Loucy (cell line): ENCODE measurements at regions not wholly inside any gene's neighbourhood (a gene's known extent, or its start where the extent isn't known, plus 50 kb on each side); places are given as distances from the start of the nearest gene placed in this dataset.
"Not testable (repeated sequence)": the region's sequence is repeated elsewhere in the genome, so short reads cannot be mapped to it uniquely, and the experiment has no call there.

Experiments used
- H2AFZ ChIP-seq: fragments of 200-600 bp; sonication (generic); 2 replicates; pipeline ENCODE4 v1.6.0; 2016; ENCODE audit warnings: antibody characterized with exemption, mild to moderate bottlenecking, low read length, moderate library complexity
- H3F3A ChIP-seq: fragments of 200-600 bp; 2 replicates; pipeline ENCODE4 v1.6.0; 2016; ENCODE audit warnings: antibody characterized with exemption, low read depth, mild to moderate bottlenecking
- H3K27me3 ChIP-seq: fragments of 200-600 bp; sonication (generic); 2 replicates; pipeline ENCODE4 v1.6.1; 2014; ENCODE audit warnings: low read length, mild to moderate bottlenecking; ENCODE audit not compliant: insufficient read depth, poor library complexity, severe bottlenecking
- H3K36me3 ChIP-seq: fragments of 200-600 bp; sonication (generic); 2 replicates; pipeline ENCODE4 v1.6.1; 2016; ENCODE audit warnings: low read length; ENCODE audit not compliant: insufficient read depth
- H3K4me1 ChIP-seq: fragments of 200-600 bp; sonication (generic); 2 replicates; pipeline ENCODE4 v1.5.1; 2014; ENCODE audit warnings: low read length, mild to moderate bottlenecking; ENCODE audit not compliant: insufficient read depth, poor library complexity, severe bottlenecking
- H3K4me2 ChIP-seq: fragments of 200-600 bp; sonication (generic); 2 replicates; pipeline ENCODE4 v1.6.0; 2014; ENCODE audit warnings: antibody characterized with exemption, low read length, low read depth, mild to moderate bottlenecking; ENCODE audit not compliant: poor library complexity, severe bottlenecking
- H3K4me3 ChIP-seq: fragments of 200-600 bp; sonication (generic); 2 replicates; pipeline ENCODE4 v1.5.1; 2014; ENCODE audit warnings: low read length, mild to moderate bottlenecking, mixed read lengths; ENCODE audit not compliant: poor library complexity, severe bottlenecking
- H3K79me2 ChIP-seq: fragments of 200-600 bp; sonication (generic); 2 replicates; pipeline ENCODE4 v1.6.1; 2014; ENCODE audit warnings: low read length; ENCODE audit not compliant: insufficient read depth
- H3K9ac ChIP-seq: fragments of 200-600 bp; sonication (generic); 2 replicates; pipeline ENCODE4 v1.6.0; 2014; ENCODE audit warnings: mild to moderate bottlenecking, low read depth, low read length, moderate library complexity; ENCODE audit not compliant: poor library complexity, severe bottlenecking
- H3K9me2 ChIP-seq: fragments of 200-600 bp; sonication (generic); replicated peaks from 2 replicates; pipeline ENCODE4 v1.6.1; 2016; ENCODE audit warnings: low read depth, low read length, mixed read lengths
- H3K9me3 ChIP-seq: fragments of 200-600 bp; sonication (generic); 2 replicates; pipeline ENCODE4 v1.6.1; 2014; ENCODE audit warnings: mild to moderate bottlenecking, antibody characterized with exemption, low read length, low read depth; ENCODE audit not compliant: insufficient read depth
- H4K20me1 ChIP-seq: fragments of 200-600 bp; sonication (generic); 2 replicates; pipeline ENCODE4 v1.6.0; 2014; ENCODE audit warnings: antibody characterized with exemption, low read length, mild to moderate bottlenecking; ENCODE audit not compliant: insufficient read depth, poor library complexity, severe bottlenecking
- EZH2phosphoT487 ChIP-seq: fragments of 200-600 bp; IDR thresholded peaks from 2 replicates; pipeline ENCODE4 v1.6.1; 2018; ENCODE audit warnings: antibody characterized with exemption, mild to moderate bottlenecking, moderate library complexity, borderline replicate concordance
- TF ChIP-seq, protein P1 (sequence below): fragments of 200-600 bp; sonication (generic); conservative IDR thresholded peaks from 2 replicates; pipeline ENCODE4 v1.5.1; 2014; ENCODE audit warnings: mild to moderate bottlenecking, antibody characterized with exemption, low read length

DNA sequence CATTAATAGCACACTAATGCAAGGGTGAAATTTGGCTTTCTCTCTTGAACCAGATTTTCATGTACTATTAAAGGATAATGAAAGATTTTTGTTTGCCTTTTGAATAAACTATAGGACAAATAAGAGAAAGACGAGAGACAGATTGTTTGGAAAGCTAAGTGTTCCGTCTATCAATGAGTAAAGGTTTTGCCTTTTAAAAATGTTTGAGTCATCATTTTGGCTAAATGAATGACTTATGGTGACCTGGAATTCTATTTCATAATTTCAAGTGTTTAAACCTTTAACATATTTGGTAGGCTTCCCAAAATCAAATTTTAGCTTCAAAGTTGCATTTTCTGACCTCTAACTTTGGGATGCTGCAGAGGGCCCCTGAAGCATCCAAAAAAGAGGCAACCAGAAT lies 145.2 kb downstream of the SLC25A46 start:
- Histone ChIP-seq H3K36me3 (no peaks in the 10 kb centered on the region), H2AFZ (no peak overlapping the region)

DNA sequence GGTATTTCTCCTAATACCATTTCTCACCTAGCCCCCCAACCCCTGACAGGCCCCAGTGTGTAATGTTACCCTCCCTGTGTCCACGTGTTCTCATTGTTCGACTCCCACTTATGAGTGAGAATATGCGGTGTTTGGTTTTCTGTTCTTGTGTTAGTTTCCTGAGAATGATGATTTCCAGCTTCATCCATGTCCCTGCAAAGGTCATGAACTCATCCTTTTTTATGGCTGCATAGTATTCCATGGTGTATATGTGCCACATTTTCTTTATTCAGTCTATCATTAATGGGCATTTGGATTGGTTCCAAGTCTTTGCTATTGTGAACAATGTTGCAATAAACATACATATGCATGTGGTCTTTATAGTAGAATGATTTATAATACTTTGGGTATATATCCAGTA lies 148.4 kb downstream of the SLC25A46 start:
- H3K36me3 ChIP-seq, H3K4me2 ChIP-seq, H3K9me2 ChIP-seq, H4K20me1 ChIP-seq, H2AFZ ChIP-seq, H3K4me1 ChIP-seq, H3K79me2 ChIP-seq, H3K9me3 ChIP-seq, H3K27me3 ChIP-seq, H3K9ac ChIP-seq, H3F3A ChIP-seq, H3K4me3 ChIP-seq: not testable (repeated sequence)

More for the DNA sequence above, 145.2 kb downstream of the SLC25A46 start:
- no peaks in the 10 kb centered on the region for H3K27me3 ChIP-seq
- no peaks in the 10 kb centered on the region for H3F3A ChIP-seq
- H3K9ac ChIP-seq: no peak overlapping the region
- no peaks in the 10 kb centered on the region for H4K20me1 ChIP-seq
- no peaks in the 10 kb centered on the region for H3K9me2 ChIP-seq
- TF ChIP-seq EZH2phosphoT487: no peak
- TF ChIP-seq, protein P1, sequence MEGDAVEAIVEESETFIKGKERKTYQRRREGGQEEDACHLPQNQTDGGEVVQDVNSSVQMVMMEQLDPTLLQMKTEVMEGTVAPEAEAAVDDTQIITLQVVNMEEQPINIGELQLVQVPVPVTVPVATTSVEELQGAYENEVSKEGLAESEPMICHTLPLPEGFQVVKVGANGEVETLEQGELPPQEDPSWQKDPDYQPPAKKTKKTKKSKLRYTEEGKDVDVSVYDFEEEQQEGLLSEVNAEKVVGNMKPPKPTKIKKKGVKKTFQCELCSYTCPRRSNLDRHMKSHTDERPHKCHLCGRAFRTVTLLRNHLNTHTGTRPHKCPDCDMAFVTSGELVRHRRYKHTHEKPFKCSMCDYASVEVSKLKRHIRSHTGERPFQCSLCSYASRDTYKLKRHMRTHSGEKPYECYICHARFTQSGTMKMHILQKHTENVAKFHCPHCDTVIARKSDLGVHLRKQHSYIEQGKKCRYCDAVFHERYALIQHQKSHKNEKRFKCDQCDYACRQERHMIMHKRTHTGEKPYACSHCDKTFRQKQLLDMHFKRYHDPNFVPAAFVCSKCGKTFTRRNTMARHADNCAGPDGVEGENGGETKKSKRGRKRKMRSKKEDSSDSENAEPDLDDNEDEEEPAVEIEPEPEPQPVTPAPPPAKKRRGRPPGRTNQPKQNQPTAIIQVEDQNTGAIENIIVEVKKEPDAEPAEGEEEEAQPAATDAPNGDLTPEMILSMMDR: no peak
- H3K4me2 ChIP-seq: no peak overlapping the region
- no peaks in the 10 kb centered on the region for H3K4me1 ChIP-seq
- H3K4me3 ChIP-seq: no peak overlapping the region
- no peaks in the 10 kb centered on the region for H3K79me2 ChIP-seq
- H3K9me3 ChIP-seq: no peaks in the 10 kb centered on the region

DNA sequence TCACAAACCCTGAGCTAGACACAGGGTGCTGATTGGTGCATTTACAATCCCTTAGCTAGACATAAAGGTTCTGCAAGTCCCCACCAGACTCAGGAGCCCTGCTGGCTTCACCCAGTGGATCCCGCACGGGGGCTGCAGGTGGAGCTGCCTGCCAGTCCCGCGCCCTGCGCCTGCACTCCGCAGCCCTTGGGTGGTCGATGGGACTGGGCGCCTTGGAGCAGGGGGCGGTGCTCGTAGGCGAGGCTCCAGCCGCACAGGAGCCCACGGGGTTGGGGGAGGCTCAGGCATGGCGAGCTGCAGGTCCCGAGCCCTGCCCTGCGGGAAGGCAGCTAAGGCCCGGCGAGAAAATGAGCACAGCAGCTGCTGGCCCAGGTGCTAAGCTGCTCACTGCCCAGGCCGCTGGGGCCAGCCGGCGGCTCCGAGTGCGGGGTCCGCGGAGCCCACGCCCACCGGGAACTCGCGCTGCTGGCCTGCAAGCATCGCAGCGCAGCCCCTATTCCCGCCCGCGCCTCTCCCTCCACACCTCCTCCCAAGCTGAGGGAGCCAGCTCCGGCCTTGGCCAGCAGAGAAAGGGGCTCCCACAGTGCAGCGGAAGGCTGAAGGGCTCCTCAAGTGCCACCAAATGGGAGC lies 155.2 kb downstream of the SLC25A46 start:
- H3F3A ChIP-seq, H3K9ac ChIP-seq, H3K4me2 ChIP-seq, H4K20me1 ChIP-seq, H3K27me3 ChIP-seq, H3K36me3 ChIP-seq, H3K9me3 ChIP-seq, H3K4me3 ChIP-seq, H3K9me2 ChIP-seq, H2AFZ ChIP-seq, H3K79me2 ChIP-seq, H3K4me1 ChIP-seq: not testable (repeated sequence)

DNA sequence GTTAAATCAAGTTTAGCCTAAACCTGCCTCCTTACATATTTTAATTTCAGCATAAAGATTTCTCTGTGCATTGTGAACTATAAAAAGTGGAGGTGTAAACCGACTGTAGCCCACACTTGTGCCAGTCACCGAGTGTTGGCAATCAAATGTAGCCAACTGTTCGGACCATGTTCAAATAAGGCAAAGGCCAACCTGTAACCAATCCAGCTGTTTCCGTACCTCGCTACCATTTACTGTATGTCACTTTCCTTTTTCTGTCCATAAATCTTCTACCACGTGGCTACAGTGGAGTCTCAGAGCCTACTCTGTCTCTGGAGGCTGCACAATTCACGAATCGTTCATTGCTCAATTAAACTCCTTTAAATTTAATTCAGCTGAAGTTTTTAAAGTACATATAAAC lies 156.0 kb downstream of the SLC25A46 start:
- no peaks in the 10 kb centered on the region for H3K9me3 ChIP-seq
- no peaks in the 10 kb centered on the region for H3K4me1 ChIP-seq
- no peaks in the 10 kb centered on the region for H3K36me3 ChIP-seq
- no peak overlapping the region for H3K4me2 ChIP-seq
- H3K4me3 ChIP-seq: no peak overlapping the region
- H3K9ac ChIP-seq: no peak overlapping the region
- H2AFZ ChIP-seq: no peak overlapping the region
- H3K79me2 ChIP-seq: no peaks in the 10 kb centered on the region
- H4K20me1 ChIP-seq: no peaks in the 10 kb centered on the region
- no peak for TF ChIP-seq EZH2phosphoT487
- TF ChIP-seq, protein P1: no peak
- no peaks in the 10 kb centered on the region for H3F3A ChIP-seq
- no peaks in the 10 kb centered on the region for H3K27me3 ChIP-seq
- H3K9me2 ChIP-seq: no peaks in the 10 kb centered on the region
